Fibroblast of lung (primary cell): ENCODE measurements at regions not wholly inside any gene's neighbourhood (a gene's known extent, or its start where the extent isn't known, plus 50 kb on each side); places are given as distances from the start of the nearest gene placed in this dataset.

Source experiments
- DNase-seq, 2 donors: peaks; one replicate each; pipeline versions ENCODE4 v3.0.0 to v3.0.0-alpha.2; 2010; ENCODE audit warnings: low read depth in 2 of 2
- H2AFZ ChIP-seq: 2 replicates; pipeline ENCODE4 v1.5.1; 2012; ENCODE audit warnings: low read length, control low read depth, inconsistent platforms
- H3K27ac ChIP-seq: 2 replicates; pipeline ENCODE4 v1.5.1; 2011; ENCODE audit warnings: low read length, control low read depth; ENCODE audit not compliant: insufficient read depth
- H3K27me3 ChIP-seq: 2 replicates; pipeline ENCODE4 v1.5.1; 2011; ENCODE audit warnings: mild to moderate bottlenecking, low read length; ENCODE audit not compliant: control insufficient read depth, insufficient read depth
- H3K36me3 ChIP-seq: 2 replicates; pipeline ENCODE4 v1.5.1; 2011; ENCODE audit warnings: low read length; ENCODE audit not compliant: control insufficient read depth, insufficient read depth
- H3K4me1 ChIP-seq: 2 replicates; pipeline ENCODE4 v1.5.1; 2011; ENCODE audit warnings: low read length; ENCODE audit not compliant: control insufficient read depth, insufficient read depth; ENCODE audit errors: extremely low read depth
- H3K4me2 ChIP-seq: 2 replicates; pipeline ENCODE4 v1.5.1; 2011; ENCODE audit warnings: low read length, control low read depth; ENCODE audit not compliant: insufficient read depth; ENCODE audit errors: extremely low read depth
- H3K4me3 ChIP-seq, 4 experiments: fragments of 200-600 bp in 1 of 4; sonication (generic) in 1 of 4; replicated peaks in 1 of 4; 2 replicates each; pipeline ENCODE4 v1.5.1; 2011 to 2016; ENCODE audit warnings: low read length in 4 of 4, low read depth in 3 of 4, mild to moderate bottlenecking in 3 of 4, control low read depth in 2 of 4, inconsistent platforms in 1 of 4, mixed read lengths in 1 of 4; ENCODE audit not compliant: insufficient read depth in 1 of 4; ENCODE audit errors: control extremely low read depth in 1 of 4
- H3K79me2 ChIP-seq: 2 replicates; pipeline ENCODE4 v1.5.1; 2012; ENCODE audit warnings: mild to moderate bottlenecking, low read length, inconsistent platforms; ENCODE audit not compliant: control insufficient read depth, insufficient read depth
- H3K9ac ChIP-seq: 2 replicates; pipeline ENCODE4 v1.5.1; 2011; ENCODE audit warnings: mild to moderate bottlenecking, low read length, control low read depth; ENCODE audit not compliant: insufficient read depth
- H3K9me3 ChIP-seq: 2 replicates; pipeline ENCODE4 v1.5.1; 2012; ENCODE audit warnings: low read depth, low read length; ENCODE audit not compliant: control insufficient read depth, insufficient read depth
- H4K20me1 ChIP-seq: 2 replicates; pipeline ENCODE4 v1.5.1; 2011; ENCODE audit warnings: low read length; ENCODE audit not compliant: control insufficient read depth, insufficient read depth; ENCODE audit errors: extremely low read depth
- CTCF ChIP-seq, 2 donors: IDR thresholded peaks in 1 of 2; conservative IDR thresholded peaks in 1 of 2; 1 replicate in 1 of 2; 2 replicates in 1 of 2; pipeline ENCODE4 v1.5.1; 2011 to 2012; ENCODE audit warnings: low read length in 2 of 2, control low read depth in 1 of 2, inconsistent platforms in 1 of 2, low read depth in 1 of 2, mild to moderate bottlenecking in 1 of 2
- EZH2 ChIP-seq: IDR thresholded peaks from 2 replicates; pipeline ENCODE4 v1.5.1; 2012; ENCODE audit warnings: low read length, control low read depth, mild to moderate bottlenecking; ENCODE audit errors: missing control alignments

GRCh38 chr3:22475665-22476240 lies 724.7 kb upstream of the ZNF385D start:
- H2AFZ ChIP-seq: no peak overlapping the region

GRCh38 chr3:22476976-22477375 lies 726.0 kb upstream of the ZNF385D start:
- H3K27ac ChIP-seq: no peak overlapping the region
- no peak overlapping the region for H3K9ac ChIP-seq
- no peak overlapping the region for H3K4me2 ChIP-seq
- H3K4me3 ChIP-seq: no peak overlapping the region
- H2AFZ ChIP-seq: no peak overlapping the region
- no peaks in the 10 kb centered on the region for H3K36me3 ChIP-seq
- H3K4me1 ChIP-seq: no peaks in the 10 kb centered on the region
- no peaks in the 10 kb centered on the region for H4K20me1 ChIP-seq
- TF ChIP-seq EZH2: no peak
- TF ChIP-seq CTCF (conservative IDR thresholded peaks at IDR 0.05 in 1 of 2, IDR thresholded peaks at IDR 0.05 in 1 of 2; ENCODE audit: low read depth in 1 of 2, low read length in 2 of 2): no peak
- no peaks in the 10 kb centered on the region for H3K27me3 ChIP-seq
- DNase-seq: no peak
- no peaks in the 10 kb centered on the region for H3K9me3 ChIP-seq
- H3K79me2 ChIP-seq: no peaks in the 10 kb centered on the region

More at GRCh38 chr3:22475665-22476240, 724.7 kb upstream of the ZNF385D start:
- Histone ChIP-seq H3K9me3 (no peaks in the 10 kb centered on the region), H3K27ac (no peak overlapping the region), H3K36me3 (no peaks in the 10 kb centered on the region), H3K4me2 (no peak overlapping the region), H3K4me3 (no peak overlapping the region), H3K27me3 (no peaks in the 10 kb centered on the region), H4K20me1 (no peaks in the 10 kb centered on the region), H3K9ac (no peak overlapping the region), H3K79me2 (no peaks in the 10 kb centered on the region), H3K4me1 (no peaks in the 10 kb centered on the region)
- no peak for TF ChIP-seq CTCF (conservative IDR thresholded peaks at IDR 0.05 in 1 of 2, IDR thresholded peaks at IDR 0.05 in 1 of 2; ENCODE audit: low read depth in 1 of 2, low read length in 2 of 2)
- no peak for TF ChIP-seq EZH2
- peak in 1 of 2 donors; percentile 57 for DNase-seq

GRCh38 chr3:22485954-22486353 lies 717.2 kb upstream of the UBE2E2 start:
- Histone ChIP-seq H3K36me3 (no peaks in the 10 kb centered on the region), H3K9me3 (no peaks in the 10 kb centered on the region), H3K27me3 (no peaks in the 10 kb centered on the region), H3K27ac (no peak overlapping the region), H3K79me2 (no peaks in the 10 kb centered on the region), H3K9ac (no peak overlapping the region), H3K4me2 (no peak overlapping the region), H4K20me1 (no peaks in the 10 kb centered on the region), H2AFZ (no peak overlapping the region), H3K4me3 (no peak overlapping the region), H3K4me1 (no peaks in the 10 kb centered on the region)
- no peak for DNase-seq
- TF ChIP-seq EZH2: no peak
- TF ChIP-seq CTCF (conservative IDR thresholded peaks at IDR 0.05 in 1 of 2, IDR thresholded peaks at IDR 0.05 in 1 of 2; ENCODE audit: low read depth in 1 of 2, low read length in 2 of 2): no peak
